GM18951 (cell line): ENCODE measurements at regions not wholly inside any gene's neighbourhood (a gene's known extent, or its start where the extent isn't known, plus 50 kb on each side); places are given as distances from the start of the nearest gene placed in this dataset.

ENCODE experiments used
- POLR2A ChIP-seq: IDR thresholded peaks from 4 replicates; pipeline ENCODE4 v1.6.1; 2011; ENCODE audit warnings: mild to moderate bottlenecking; ENCODE audit not compliant: insufficient read length, insufficient read depth; ENCODE audit errors: extremely low read depth
- in situ Hi-C: fragments of 300-500 bp; cut with MboI; formaldehyde crosslinking; loops from one replicate; pipeline ENCODE4 v1.12.0; 2022; ENCODE audit warnings: low sequenced_read_pairs, mixed read lengths, inconsistent platforms; ENCODE audit not compliant: unreplicated experiment

DNA sequence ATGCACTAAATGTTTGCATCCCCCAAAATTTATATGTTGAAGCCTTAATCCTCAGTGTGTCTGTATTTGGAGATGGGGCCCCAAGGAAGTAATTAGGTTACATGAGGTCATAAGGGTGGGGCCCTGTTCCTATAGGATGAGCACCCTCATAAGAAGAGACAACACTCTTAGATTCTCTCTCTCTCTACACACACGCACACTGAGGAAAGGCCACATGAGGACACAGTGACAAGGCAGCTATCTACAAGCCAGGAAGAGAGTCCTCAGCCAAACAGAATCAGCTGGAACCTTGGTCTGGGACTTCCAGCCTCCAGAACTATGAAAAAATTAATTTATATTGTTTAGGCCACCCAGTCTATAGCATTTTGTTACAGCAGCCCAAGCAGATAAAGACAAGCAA lies 69.3 kb upstream of the NOCT start:
- TF ChIP-seq POLR2A, result no peak
- in situ Hi-C loops, result no loop called here

DNA sequence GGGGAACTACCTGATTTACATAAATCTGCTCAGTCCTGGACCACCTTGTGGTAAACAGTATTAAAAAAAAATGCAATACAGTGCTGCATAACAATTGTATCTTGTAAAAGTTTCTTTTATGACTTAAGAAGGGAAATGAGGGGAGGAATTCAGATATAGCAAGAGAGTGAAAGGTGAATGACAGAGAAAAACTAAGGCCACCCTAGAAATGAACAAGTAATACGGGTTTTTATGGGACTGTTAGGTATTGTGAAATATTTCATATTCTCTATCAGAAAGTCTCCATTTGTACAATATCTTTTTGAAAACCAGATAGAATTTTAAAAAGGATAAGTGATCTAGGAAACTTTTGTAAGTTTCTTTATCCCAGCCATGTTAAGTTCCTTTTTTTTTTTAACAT lies 69.7 kb upstream of the NOCT start:
- in situ Hi-C loops, result no loop called here
- no peak for TF ChIP-seq POLR2A

DNA sequence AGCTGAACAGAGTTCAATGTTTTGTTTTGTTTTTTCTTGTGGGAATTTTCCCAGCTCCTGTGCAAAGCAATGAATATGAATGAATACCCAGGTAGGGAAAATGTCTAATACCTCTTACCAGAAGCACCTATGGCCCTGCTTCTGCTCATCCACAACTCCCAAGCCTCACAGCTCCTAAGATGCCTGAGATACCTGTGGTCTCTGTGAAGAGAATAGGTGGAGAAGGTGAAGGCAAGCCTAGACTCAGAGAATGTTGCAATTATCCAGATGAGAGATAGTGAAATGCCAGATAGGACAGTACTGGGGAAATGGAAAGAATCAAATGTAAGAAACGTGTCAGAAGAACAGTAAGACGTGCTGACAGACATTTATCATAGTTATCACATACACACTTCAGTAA lies 70.2 kb upstream of the NOCT start:
- in situ Hi-C loops, result no loop called here
- no peak for TF ChIP-seq POLR2A

DNA sequence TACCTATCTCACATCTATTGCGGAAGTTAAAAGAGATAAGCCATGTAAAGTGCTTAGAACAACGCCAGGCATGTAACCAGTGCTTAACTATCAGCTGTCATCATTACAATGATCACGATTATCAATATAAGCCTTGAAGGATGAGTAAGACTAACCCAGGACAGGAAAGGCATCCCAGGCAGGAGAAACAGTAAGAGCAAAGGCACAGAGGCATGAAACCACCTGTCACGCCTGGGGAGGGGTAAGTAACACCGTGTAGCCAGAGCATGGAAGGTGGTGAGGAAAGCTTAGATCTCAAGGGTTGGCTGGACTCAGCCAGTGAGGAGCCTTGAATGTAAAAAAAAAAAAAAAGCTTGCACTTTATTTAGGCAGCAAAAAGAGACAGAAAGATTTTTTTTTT lies 71.7 kb upstream of the NOCT start:
- in situ Hi-C loops, result no loop called here
- no peak for TF ChIP-seq POLR2A

DNA sequence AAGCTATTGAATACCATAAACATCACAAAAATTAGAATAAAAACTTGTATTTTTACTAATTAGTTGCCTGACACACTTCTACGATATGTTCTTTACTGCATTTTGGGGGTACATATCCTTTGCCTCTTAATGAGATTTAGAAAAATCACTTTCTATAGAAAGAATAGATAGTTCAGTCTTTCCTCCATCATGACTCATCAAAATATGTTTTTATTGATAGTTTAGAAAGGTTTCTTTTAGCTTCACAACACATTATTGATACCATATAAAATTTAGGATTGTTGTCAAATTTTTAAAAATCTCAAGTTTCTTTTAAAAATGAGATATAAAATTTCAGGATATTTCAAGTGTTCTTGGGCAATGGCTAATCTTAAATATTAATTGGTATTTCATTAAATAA lies 74.5 kb upstream of the NOCT start:
- no peak for TF ChIP-seq POLR2A
- in situ Hi-C loops, result no loop called here

DNA sequence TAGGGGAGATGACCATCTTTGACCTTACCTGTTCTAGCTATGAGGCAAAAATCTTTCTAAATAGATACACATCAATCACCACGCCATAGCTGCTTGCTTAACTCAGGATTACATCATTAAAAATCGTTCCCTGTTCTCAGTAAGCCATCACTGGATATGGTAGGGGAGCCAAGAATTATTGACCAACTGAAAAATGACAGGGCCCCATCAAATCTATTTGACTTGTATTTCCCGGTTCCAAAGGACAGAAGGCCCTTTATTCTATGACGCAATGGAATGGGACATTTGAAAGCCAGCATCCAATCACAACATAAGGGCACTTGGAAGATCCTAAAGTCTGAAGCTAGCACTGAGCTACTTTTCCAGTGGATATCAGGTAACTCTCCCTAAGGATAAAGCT lies 75.6 kb upstream of the NOCT start:
- no peak for TF ChIP-seq POLR2A
- in situ Hi-C loops, result no loop called here

DNA sequence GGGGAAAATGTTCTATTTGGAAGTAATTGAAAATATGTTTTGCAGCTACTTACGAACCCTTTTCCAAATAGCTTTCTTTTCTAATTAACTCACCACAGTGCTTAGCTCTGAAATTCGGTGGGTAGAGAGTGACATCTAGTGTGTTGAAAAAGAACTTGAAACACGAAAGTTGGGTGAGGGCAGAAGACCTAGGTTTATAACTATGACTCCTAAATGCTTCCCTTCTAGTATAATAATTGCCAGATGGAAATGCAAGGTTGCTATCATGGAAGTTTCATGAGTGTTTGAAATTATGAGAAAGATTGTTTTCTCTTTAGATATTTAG lies 77.3 kb upstream of the NOCT start:
- in situ Hi-C loops, result no loop called here
- no peak for TF ChIP-seq POLR2A

DNA sequence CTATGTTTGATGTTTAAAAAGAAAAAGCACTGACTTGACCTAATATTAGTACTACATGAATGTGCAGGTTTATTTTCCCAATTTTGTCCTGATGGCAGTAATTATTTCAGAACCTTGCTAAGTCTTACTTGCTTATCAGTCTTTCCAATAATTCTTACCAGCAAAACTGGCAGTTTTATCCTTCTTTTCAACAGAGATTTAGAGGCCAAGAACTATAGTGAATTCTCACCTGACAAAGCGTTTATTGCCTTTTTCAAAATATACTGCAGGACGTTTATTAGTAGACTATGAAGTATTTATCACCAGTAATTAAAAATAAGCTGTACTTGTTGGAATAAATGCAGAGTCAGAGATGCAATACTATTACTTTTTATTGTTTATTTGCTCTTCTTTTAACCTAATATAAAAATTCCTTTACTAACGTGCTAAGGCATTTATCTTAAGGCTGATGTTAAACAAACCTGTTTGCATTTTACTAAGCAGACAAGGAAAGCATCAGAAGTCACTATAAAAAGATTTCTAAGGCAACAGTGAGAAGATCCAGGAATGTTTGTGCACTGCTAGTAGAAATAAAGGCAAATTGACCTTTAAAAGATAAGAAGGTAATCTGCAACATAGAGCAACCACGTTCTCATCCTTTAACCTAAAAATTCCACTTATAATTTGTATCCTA lies 80.3 kb upstream of the NOCT start:
- in situ Hi-C loops, result no loop called here
- TF ChIP-seq POLR2A, result no peak

DNA sequence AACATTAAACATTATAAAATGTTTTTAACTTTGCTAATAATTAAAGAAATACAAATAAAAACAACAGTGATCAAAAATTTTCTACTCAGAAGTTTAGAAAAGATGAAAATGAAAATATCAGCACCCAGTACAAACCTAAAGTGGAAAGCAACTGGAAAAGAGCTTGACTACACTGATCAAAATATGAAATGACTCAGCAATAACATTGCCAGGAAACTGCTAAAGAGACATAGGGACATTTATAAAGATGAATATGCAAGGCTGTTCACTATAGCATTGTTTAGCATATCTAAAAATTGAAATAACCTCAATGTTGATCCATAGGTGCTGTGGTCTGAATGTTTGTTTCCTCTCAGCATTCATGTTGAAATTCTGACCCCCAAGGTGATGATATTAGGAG lies 88.5 kb upstream of the NOCT start:
- in situ Hi-C loops, result no loop called here

DNA sequence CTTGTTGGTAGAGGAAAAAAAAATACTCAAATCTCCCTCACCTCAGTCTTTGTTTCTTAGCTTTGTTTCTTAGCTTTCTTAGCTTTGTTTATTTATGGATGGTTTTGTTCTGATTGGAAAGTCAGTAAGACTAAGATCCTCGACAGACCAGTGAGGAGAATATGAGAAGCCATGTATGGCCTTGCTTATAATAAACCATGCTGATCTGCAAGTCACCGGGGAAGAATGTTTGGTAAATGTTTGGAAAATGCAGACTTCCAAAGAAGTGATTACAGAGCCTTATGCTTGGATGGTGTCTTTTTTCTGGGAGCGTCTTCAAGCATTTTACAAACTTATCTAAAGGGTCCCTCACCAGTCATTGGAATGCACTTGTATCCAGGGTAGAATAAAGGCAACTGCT lies 90.1 kb upstream of the NOCT start:
- TF ChIP-seq POLR2A, result no peak
- in situ Hi-C loops, result no loop called here

More for the DNA sequence above, 88.5 kb upstream of the NOCT start:
- no peak for TF ChIP-seq POLR2A

DNA sequence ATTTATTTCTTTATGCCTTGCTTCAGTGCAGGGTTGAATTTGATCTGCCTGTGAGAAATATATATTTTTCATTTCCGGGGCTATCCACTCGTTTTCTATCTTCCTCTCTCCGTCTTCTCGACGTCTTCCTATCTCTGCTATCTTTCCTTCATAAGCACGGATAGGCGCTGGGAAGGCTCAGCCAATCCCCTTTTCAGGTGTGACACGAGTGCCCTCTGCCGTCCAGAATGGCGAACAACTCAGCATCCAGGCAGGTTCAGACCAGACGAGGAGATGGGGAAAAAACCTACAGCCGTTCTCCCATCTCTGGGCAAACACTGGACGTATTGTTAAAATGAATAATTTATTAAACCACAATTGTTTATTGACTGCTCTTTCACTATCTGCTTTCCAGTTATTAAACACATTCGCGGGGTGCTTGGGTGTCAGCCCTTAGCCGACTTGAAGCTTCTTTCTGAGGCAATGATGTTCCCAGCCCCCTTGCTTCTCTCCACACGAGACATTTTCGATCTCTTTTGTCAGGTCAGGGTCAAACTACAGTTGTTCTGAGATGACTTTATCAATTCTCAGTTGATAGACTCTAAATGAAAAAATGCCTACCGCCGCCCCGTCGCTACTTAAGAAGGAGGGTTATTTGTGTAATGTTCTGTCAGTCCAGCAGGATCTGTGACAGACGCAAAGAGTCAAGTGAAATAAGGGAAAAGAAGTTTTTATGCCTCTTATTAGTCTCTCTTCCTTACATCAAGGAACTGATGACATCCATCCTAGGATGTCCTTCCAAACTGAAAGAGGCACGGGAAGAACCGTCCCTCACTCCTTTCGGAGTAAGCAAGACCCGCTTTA lies 96.3 kb upstream of the NOCT start:
- in situ Hi-C loops, result no loop called here
- no peak for TF ChIP-seq POLR2A

DNA sequence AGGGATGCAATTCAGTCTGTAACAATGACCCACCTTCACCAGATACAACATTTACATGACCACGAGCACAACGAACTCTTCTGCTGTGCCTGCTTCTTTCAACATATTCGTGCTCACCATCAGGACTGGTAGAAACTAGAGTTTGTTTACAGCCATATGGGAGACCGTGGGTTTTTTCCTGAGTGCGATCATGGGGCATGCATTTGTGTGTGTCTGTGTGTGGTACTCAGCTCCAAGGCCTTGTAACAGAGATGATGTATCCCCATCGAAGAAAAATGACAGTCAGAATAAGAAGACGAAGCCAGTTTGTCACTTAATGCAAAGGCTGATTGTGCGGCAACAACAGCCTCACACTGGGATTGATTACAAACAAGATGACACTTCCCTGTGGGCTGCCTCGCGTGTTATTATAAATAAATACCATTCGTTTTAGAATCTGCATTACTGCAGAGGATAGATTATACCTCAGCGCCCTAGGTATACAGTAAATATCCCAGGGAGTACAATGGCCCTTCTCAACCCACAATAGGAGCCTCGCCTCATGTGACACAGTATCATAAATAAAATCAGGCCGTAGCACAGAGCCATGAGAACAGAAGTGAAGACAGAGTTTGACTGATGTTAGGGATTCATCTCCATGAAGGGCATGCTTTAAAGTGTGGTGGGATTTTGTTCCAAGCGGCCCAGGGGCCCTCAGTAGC lies 97.3 kb upstream of the NOCT start:
- in situ Hi-C loops, result no loop called here
- TF ChIP-seq POLR2A, result no peak

DNA sequence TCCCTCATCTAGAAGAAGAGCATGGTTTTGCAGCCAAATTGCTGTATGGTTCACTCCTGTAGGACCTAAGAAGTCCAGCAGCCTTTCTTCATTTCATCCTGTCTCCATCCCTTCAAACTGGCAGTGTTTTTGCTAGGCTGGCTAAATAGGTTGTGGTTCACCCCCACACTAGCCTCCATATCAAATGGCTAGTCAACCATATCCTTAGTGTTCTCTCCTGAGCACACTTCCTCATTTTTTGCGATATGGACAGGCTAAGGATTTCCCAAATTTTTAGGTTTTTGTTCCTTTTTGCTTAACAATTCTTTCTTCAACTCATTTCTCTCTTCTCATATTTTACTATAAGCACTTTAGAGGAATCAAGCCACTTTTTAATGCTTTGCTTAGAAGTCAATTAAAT lies 98.8 kb upstream of the NOCT start:
- in situ Hi-C loops, result no loop called here
- TF ChIP-seq POLR2A, result no peak

DNA sequence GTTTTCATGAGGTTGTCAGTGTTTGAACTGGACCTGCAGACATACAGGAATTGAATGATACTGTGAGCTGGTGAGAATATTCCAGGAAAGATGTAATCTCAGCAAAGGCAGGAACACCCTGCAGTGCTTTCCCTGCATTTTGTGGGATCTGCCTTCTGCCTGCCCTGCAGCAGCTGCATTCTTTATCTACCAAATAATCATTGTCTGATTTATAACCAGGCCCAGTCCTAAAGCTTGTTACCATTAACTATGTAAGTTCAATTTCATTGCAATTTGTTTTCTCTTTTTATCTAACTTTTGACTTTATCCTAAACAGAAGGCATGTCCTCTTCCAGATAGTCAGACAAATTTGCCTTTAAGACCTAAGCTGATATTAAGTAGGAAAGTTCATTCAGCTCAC lies 99.8 kb upstream of the NOCT start:
- TF ChIP-seq POLR2A, result no peak
- in situ Hi-C loops, result no loop called here
